IMR-90 (cell line): ENCODE measurements at regions not wholly inside any gene's neighbourhood (a gene's known extent, or its start where the extent isn't known, plus 50 kb on each side); places are given as distances from the start of the nearest gene placed in this dataset.

Experiments used
- ATAC-seq: fragments of 200-7000 bp; cut with Tn5 transposase; 2 replicates; pipeline ENCODE4 v1.9.1; 2020; ENCODE audit warnings: low read depth, mild to moderate bottlenecking, moderate library complexity
- BruUV-seq: library from RNA; stranded (reverse); fragments of 400-500 nt; replicated peaks from 2 replicates; lab custom pipeline; 2021; lab: Mats Ljungman, UMichigan
- CTCF ChIA-PET: fragments of 300-600 bp; formaldehyde crosslinking; extraction: SDS; loops from one replicate; lab custom pipeline; 2021; ENCODE audit warnings: antibody characterized with exemption; lab: Yijun Ruan, JAX
- POLR2A ChIA-PET: fragments of 300-600 bp; sonication (Branson Sonifier 250); formaldehyde crosslinking; loops from one replicate; lab custom pipeline; 2022; ENCODE audit warnings: antibody characterized with exemption; ENCODE audit not compliant: unreplicated experiment; lab: Charles Lee
- DNase-seq: peaks from one replicate; pipeline ENCODE4 v3.0.0; 2013
- H2AFZ ChIP-seq: replicated peaks from 2 replicates; pipeline ENCODE3; 2013; ENCODE audit warnings: low read length, mild to moderate bottlenecking; ENCODE audit not compliant: poor library complexity
- H2AK5ac ChIP-seq: 2 replicates; pipeline ENCODE4 v1.6.1; 2013; ENCODE audit warnings: low read depth, low read length, inconsistent platforms
- H2AK9ac ChIP-seq: replicated peaks from 2 replicates; pipeline ENCODE3; 2013; ENCODE audit warnings: mild to moderate bottlenecking, low read depth, low read length, moderate library complexity; ENCODE audit not compliant: poor library complexity
- H2BK120ac ChIP-seq: 2 replicates; pipeline ENCODE4 v1.6.1; 2013; ENCODE audit warnings: low read depth, low read length, inconsistent platforms
- H2BK15ac ChIP-seq: 3 replicates; pipeline ENCODE4 v1.6.1; 2013; ENCODE audit warnings: low read depth, low read length, inconsistent platforms
- H2BK20ac ChIP-seq: 2 replicates; pipeline ENCODE4 v1.6.1; 2013; ENCODE audit warnings: low read depth, mild to moderate bottlenecking, inconsistent platforms, low read length, moderate library complexity
- H2BK5ac ChIP-seq: 2 replicates; pipeline ENCODE4 v1.6.1; 2013; ENCODE audit warnings: mild to moderate bottlenecking, low read depth, low read length, inconsistent platforms; ENCODE audit not compliant: poor library complexity, severe bottlenecking
- H3K14ac ChIP-seq: replicated peaks from 2 replicates; pipeline ENCODE4 v1.6.1; 2013; ENCODE audit warnings: low read depth, low read length, inconsistent platforms
- H3K18ac ChIP-seq: 2 replicates; pipeline ENCODE4 v1.6.1; 2013; ENCODE audit warnings: low read depth, low read length, control low read depth
- H3K23ac ChIP-seq: 2 replicates; pipeline ENCODE4 v1.6.1; 2013; ENCODE audit warnings: low read depth, low read length, inconsistent platforms
- H3K27ac ChIP-seq: 2 replicates; pipeline ENCODE4 v1.5.1; 2013; ENCODE audit warnings: mild to moderate bottlenecking, control low read depth, low read length; ENCODE audit not compliant: insufficient read depth
- H3K27me3 ChIP-seq: 2 replicates; pipeline ENCODE4 v1.6.1; 2013; ENCODE audit warnings: low read length; ENCODE audit not compliant: control insufficient read depth, insufficient read depth
- H3K36me3 ChIP-seq: 2 replicates; pipeline ENCODE4 v1.6.1; 2013; ENCODE audit warnings: low read length, mixed read lengths; ENCODE audit not compliant: control insufficient read depth, insufficient read depth
- H3K4ac ChIP-seq: 2 replicates; pipeline ENCODE4 v1.6.1; 2013; ENCODE audit warnings: low read depth, low read length, inconsistent platforms
- H3K4me1 ChIP-seq: 2 replicates; pipeline ENCODE4 v1.6.1; 2013; ENCODE audit warnings: low read length, mixed read lengths; ENCODE audit not compliant: control insufficient read depth, insufficient read depth
- H3K4me2 ChIP-seq: 2 replicates; pipeline ENCODE4 v1.6.1; 2013; ENCODE audit warnings: low read depth, mild to moderate bottlenecking, control low read depth, low read length, moderate library complexity
- H3K4me3 ChIP-seq: 2 replicates; pipeline ENCODE4 v1.5.1; 2013; ENCODE audit warnings: low read depth, mild to moderate bottlenecking, control low read depth, low read length, moderate library complexity; ENCODE audit not compliant: insufficient read depth
- H3K56ac ChIP-seq: 2 replicates; pipeline ENCODE4 v1.6.1; 2013; ENCODE audit warnings: low read length, inconsistent platforms; ENCODE audit not compliant: insufficient read depth; ENCODE audit errors: extremely low read depth
- H3K79me1 ChIP-seq, 2 experiments: 2 replicates each; pipeline ENCODE4 v1.6.1; 2013; ENCODE audit warnings: low read length in 2 of 2, inconsistent platforms in 1 of 2, low read depth in 1 of 2
- H3K9ac ChIP-seq: 2 replicates; pipeline ENCODE4 v1.6.1; 2013; ENCODE audit warnings: low read depth, low read length, control low read depth
- H3K9me1 ChIP-seq: 2 replicates; pipeline ENCODE4 v1.6.1; 2013; ENCODE audit warnings: low read length, inconsistent platforms; ENCODE audit not compliant: insufficient read depth
- H3K9me3 ChIP-seq: 2 replicates; pipeline ENCODE4 v1.6.1; 2013; ENCODE audit warnings: low read length; ENCODE audit not compliant: control insufficient read depth, insufficient read depth
- H4K20me1 ChIP-seq: 2 replicates; pipeline ENCODE4 v1.6.1; 2013; ENCODE audit warnings: low read length, inconsistent platforms; ENCODE audit not compliant: insufficient read depth
- H4K5ac ChIP-seq: 2 replicates; pipeline ENCODE4 v1.6.1; 2013; ENCODE audit warnings: mild to moderate bottlenecking, low read depth, low read length, control low read depth
- H4K8ac ChIP-seq, 2 experiments: 2 replicates each; pipeline ENCODE4 v1.6.1; 2013; ENCODE audit warnings: low read depth in 2 of 2, low read length in 2 of 2, control low read depth in 1 of 2, inconsistent platforms in 1 of 2
- H4K91ac ChIP-seq: 2 replicates; pipeline ENCODE4 v1.6.1; 2013; ENCODE audit warnings: low read depth, low read length, inconsistent platforms; ENCODE audit not compliant: insufficient read depth
- CHD1 ChIP-seq: IDR thresholded peaks from 2 replicates; pipeline ENCODE4 v1.6.1; 2012; ENCODE audit warnings: low read depth, low read length, improper control_type of control experiment
- MAFK ChIP-seq: IDR thresholded peaks from 2 replicates; pipeline ENCODE4 v1.6.1; 2012; ENCODE audit warnings: low read depth, low read length, improper control_type of control experiment
- MAZ ChIP-seq: IDR thresholded peaks from 2 replicates; pipeline ENCODE4 v1.6.1; 2012; ENCODE audit warnings: low read depth, mild to moderate bottlenecking, low read length, improper control_type of control experiment, moderate library complexity, borderline replicate concordance
- MXI1 ChIP-seq: IDR thresholded peaks from 2 replicates; pipeline ENCODE4 v1.6.1; 2012; ENCODE audit warnings: low read depth, mild to moderate bottlenecking, low read length, moderate library complexity, borderline replicate concordance
- POLR2A ChIP-seq: IDR thresholded peaks from 2 replicates; pipeline ENCODE4 v1.6.1; 2012; ENCODE audit warnings: mild to moderate bottlenecking, low read depth, low read length
- RAD21 ChIP-seq: IDR thresholded peaks from 2 replicates; pipeline ENCODE4 v1.6.1; 2012; ENCODE audit warnings: low read length, improper control_type of control experiment
- RFX5 ChIP-seq: IDR thresholded peaks from 2 replicates; pipeline ENCODE4 v1.8.0; 2012; ENCODE audit warnings: low read depth, mild to moderate bottlenecking, low read length, moderate library complexity
- WGBS, 2 experiments: methylation state at CpG; one replicate each; pipeline versions ENCODE4 v1.1.5 to v1.1.7; 2013; ENCODE audit warnings: missing lambda C conversion rate in 2 of 2; ENCODE audit not compliant: insufficient read length in 1 of 2; ENCODE audit errors: extremely low coverage in 2 of 2; 5-methylcytosine and 5-hydroxymethylcytosine counted together
- dilution Hi-C: fragments of 300-500 bp; cut with HindIII; formaldehyde crosslinking; loops from one replicate; pipeline ENCODE4 v1.14.3; 2018; ENCODE audit warnings: low sequenced_read_pairs; ENCODE audit not compliant: unreplicated experiment
- in situ Hi-C: fragments of 300-500 bp; cut with MboI; formaldehyde crosslinking; loops from 3 replicates; pipeline ENCODE4 v1.14.3; 2019; ENCODE audit warnings: low sequenced_read_pairs, inconsistent platforms, mixed read lengths
- intact Hi-C: fragments of 100-400 bp; cut with micrococcal nuclease; formaldehyde crosslinking; loops from 2 replicates; pipeline ENCODE4 v1.10.0; 2022
- TF ChIP-seq, protein P1 (sequence below): conservative IDR thresholded peaks from 2 replicates; pipeline ENCODE4 v1.5.1; 2012; ENCODE audit warnings: mild to moderate bottlenecking, low read depth, low read length, improper control_type of control experiment
- TF ChIP-seq, protein P2 (sequence below): fragments of 150-350 bp; IDR thresholded peaks from 2 replicates; pipeline ENCODE4 v1.6.1; 2017; ENCODE audit warnings: mild to moderate bottlenecking, antibody characterized with exemption, low read length, low read depth

DNA sequence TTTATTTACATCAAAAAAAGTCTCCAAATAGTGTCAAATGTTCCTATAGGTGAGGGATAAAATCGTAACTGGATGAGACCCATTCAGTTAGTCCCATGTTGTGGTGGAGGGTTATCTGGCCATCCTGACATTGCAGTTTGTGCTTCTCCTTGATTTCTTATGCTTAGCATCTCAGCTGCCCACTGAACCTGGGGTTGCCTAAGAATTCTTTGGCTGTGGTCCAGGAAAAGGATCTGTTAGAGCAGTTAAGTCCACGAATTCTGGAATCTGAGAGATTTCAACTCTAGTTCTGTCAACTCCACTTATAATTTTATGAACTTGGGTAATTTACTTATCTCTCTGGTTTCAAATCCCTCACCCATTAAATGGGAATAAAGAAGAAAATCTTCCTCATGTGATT is 1673.4 kb downstream of the REEP3 start:
- no peak overlapping the region for H3K4ac ChIP-seq
- no peak for ATAC-seq
- TF ChIP-seq RAD21 (no peak), CHD1 (no peak), POLR2A (no peak), MAFK (no peak), MAZ (no peak), RFX5 (no peak), MXI1 (no peak)
- TF ChIP-seq, protein P1, sequence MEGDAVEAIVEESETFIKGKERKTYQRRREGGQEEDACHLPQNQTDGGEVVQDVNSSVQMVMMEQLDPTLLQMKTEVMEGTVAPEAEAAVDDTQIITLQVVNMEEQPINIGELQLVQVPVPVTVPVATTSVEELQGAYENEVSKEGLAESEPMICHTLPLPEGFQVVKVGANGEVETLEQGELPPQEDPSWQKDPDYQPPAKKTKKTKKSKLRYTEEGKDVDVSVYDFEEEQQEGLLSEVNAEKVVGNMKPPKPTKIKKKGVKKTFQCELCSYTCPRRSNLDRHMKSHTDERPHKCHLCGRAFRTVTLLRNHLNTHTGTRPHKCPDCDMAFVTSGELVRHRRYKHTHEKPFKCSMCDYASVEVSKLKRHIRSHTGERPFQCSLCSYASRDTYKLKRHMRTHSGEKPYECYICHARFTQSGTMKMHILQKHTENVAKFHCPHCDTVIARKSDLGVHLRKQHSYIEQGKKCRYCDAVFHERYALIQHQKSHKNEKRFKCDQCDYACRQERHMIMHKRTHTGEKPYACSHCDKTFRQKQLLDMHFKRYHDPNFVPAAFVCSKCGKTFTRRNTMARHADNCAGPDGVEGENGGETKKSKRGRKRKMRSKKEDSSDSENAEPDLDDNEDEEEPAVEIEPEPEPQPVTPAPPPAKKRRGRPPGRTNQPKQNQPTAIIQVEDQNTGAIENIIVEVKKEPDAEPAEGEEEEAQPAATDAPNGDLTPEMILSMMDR, result no peak
- TF ChIP-seq, protein P2, sequence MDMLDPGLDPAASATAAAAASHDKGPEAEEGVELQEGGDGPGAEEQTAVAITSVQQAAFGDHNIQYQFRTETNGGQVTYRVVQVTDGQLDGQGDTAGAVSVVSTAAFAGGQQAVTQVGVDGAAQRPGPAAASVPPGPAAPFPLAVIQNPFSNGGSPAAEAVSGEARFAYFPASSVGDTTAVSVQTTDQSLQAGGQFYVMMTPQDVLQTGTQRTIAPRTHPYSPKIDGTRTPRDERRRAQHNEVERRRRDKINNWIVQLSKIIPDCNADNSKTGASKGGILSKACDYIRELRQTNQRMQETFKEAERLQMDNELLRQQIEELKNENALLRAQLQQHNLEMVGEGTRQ, result no peak
- ChIA-PET CTCF (no interaction called here), POLR2A (no interaction called here)
- no peak overlapping the region for H2BK20ac ChIP-seq
- H3K27ac ChIP-seq, result no peak overlapping the region
- H3K18ac ChIP-seq, result no peak overlapping the region
- no peak overlapping the region for H2BK120ac ChIP-seq
- no peak overlapping the region for H3K56ac ChIP-seq
- peaks cover 7% of the 10 kb centered on the region; the same call in 1 of the 2 replicates for H3K9me3 ChIP-seq
- WGBS, 2 experiments, result 20% methylated on average over 1 of the region's 2 CpGs; no CpG with 5 or more reads in 1 of the 2 experiments
- no peak for DNase-seq
- BruUV-seq, result no TSS peak
- dilution Hi-C loops, result no loop called here
- no peak overlapping the region for H3K9ac ChIP-seq
- intact Hi-C loops, result no loop called here
- no peaks in the 10 kb centered on the region for H3K4me1 ChIP-seq
- H4K8ac ChIP-seq, result no peak overlapping the region
- in situ Hi-C loops, result no loop called here
- no peaks in the 10 kb centered on the region for H3K9me1 ChIP-seq
- H2BK5ac ChIP-seq, result no peak overlapping the region
- no peaks in the 10 kb centered on the region for H4K20me1 ChIP-seq
- no peak overlapping the region for H3K4me2 ChIP-seq
- no peak overlapping the region for H3K23ac ChIP-seq
- H3K4me3 ChIP-seq, result no peak overlapping the region
- no peak overlapping the region for H2AK9ac ChIP-seq
- H3K36me3 ChIP-seq, result no peaks in the 10 kb centered on the region
- H4K5ac ChIP-seq, result no peak overlapping the region
- H3K79me1 ChIP-seq, result no peaks in the 10 kb centered on the region
- H3K14ac ChIP-seq, result no peak overlapping the region
- H2AK5ac ChIP-seq, result no peak overlapping the region
- H2BK15ac ChIP-seq, result no peak overlapping the region
- H2AFZ ChIP-seq, result no peak overlapping the region
- no peaks in the 10 kb centered on the region for H3K27me3 ChIP-seq
- no peak overlapping the region for H4K91ac ChIP-seq
